Activated T-cell treated with anti-CD3 and anti-CD28 coated beads for 1 hour (primary cell): ENCODE measurements at regions not wholly inside any gene's neighbourhood (a gene's known extent, or its start where the extent isn't known, plus 50 kb on each side); places are given as distances from the start of the nearest gene placed in this dataset.

ENCODE experiments used
- DNase-seq: peaks from one replicate; pipeline ENCODE4 v3.0.0-alpha.2; 2020; ENCODE audit warnings: low read depth

GRCh38 chr2:121018136-121019061 lies 266.6 kb downstream of the TFCP2L1 start:
- DNase-seq, result no peak

GRCh38 chr2:121019071-121019470 lies 265.9 kb downstream of the TFCP2L1 start:
- no peak for DNase-seq

GRCh38 chr2:121019756-121020155 lies 265.2 kb downstream of the TFCP2L1 start:
- DNase-seq, result no peak

- no peak for DNase-seq
These were observed 263.3 kb downstream of the TFCP2L1 start for GRCh38 chr2:121021685-121022084.

GRCh38 chr2:121028577-121028976 lies 256.4 kb downstream of the TFCP2L1 start:
- DNase-seq, result no peak

- no peak for DNase-seq
These were observed 254.5 kb downstream of the TFCP2L1 start for GRCh38 chr2:121030523-121030922.

GRCh38 chr2:121031568-121032340 lies 253.2 kb downstream of the TFCP2L1 start:
- DNase-seq, result no peak

GRCh38 chr2:121033461-121033996 lies 251.5 kb downstream of the TFCP2L1 start:
- no peak for DNase-seq

- no peak for DNase-seq
These were observed 250.5 kb downstream of the TFCP2L1 start for GRCh38 chr2:121034551-121034950.

GRCh38 chr2:121036226-121036692 lies 248.7 kb downstream of the TFCP2L1 start:
- DNase-seq, result no peak

GRCh38 chr2:121037480-121037879 lies 247.5 kb downstream of the TFCP2L1 start:
- no peak for DNase-seq

GRCh38 chr2:121038031-121038430 lies 247.0 kb downstream of the TFCP2L1 start:
- no peak for DNase-seq

GRCh38 chr2:121038431-121038830 lies 246.6 kb downstream of the TFCP2L1 start:
- DNase-seq, result no peak

GRCh38 chr2:121038891-121039616 lies 245.9 kb downstream of the TFCP2L1 start:
- no peak for DNase-seq

- no peak for DNase-seq
These were observed 245.3 kb downstream of the TFCP2L1 start for GRCh38 chr2:121039679-121040078.

- DNase-seq, result no peak
These were observed 243.5 kb downstream of the TFCP2L1 start for GRCh38 chr2:121041516-121041915.

GRCh38 chr2:121043061-121043826 lies 241.8 kb downstream of the TFCP2L1 start:
- DNase-seq, result no peak

- DNase-seq, result no peak
These were observed 241.2 kb downstream of the TFCP2L1 start for GRCh38 chr2:121043827-121044222.

- DNase-seq, result no peak
These were observed 240.6 kb downstream of the TFCP2L1 start for GRCh38 chr2:121044412-121044811.

- DNase-seq, result no peak
These were observed 239.8 kb downstream of the TFCP2L1 start for GRCh38 chr2:121045245-121045644.

GRCh38 chr2:121046335-121046734 lies 238.7 kb downstream of the TFCP2L1 start:
- no peak for DNase-seq
